Bronchial epithelial cell (primary cell): ENCODE measurements at regions not wholly inside any gene's neighbourhood (a gene's known extent, or its start where the extent isn't known, plus 50 kb on each side); places are given as distances from the start of the nearest gene placed in this dataset.

Experiments
- DNase-seq: peaks from one replicate; pipeline ENCODE4 v3.0.0-alpha.2; 2010; ENCODE audit warnings: low read depth
- FAIRE-seq: peaks from 2 replicates; lab custom pipeline; 2011; peaks lifted over from hg19 to GRCh38; lab: Jason Lieb, UNC
- H3K27me3 ChIP-seq: 2 replicates; pipeline ENCODE4 v1.5.1; 2011; ENCODE audit warnings: low read length; ENCODE audit not compliant: control insufficient read depth, insufficient read depth
- H3K36me3 ChIP-seq: 2 replicates; pipeline ENCODE4 v1.5.1; 2011; ENCODE audit warnings: low read length; ENCODE audit not compliant: control insufficient read depth, insufficient read depth
- H3K4me3 ChIP-seq: 2 replicates; pipeline ENCODE4 v1.5.1; 2011; ENCODE audit warnings: mild to moderate bottlenecking, low read depth, low read length, control low read depth
- TF ChIP-seq, protein P1 (sequence below): IDR thresholded peaks from 2 replicates; pipeline ENCODE4 v1.5.1; 2011; ENCODE audit warnings: mild to moderate bottlenecking, moderate library complexity, low read length, control low read depth, inconsistent platforms; ENCODE audit not compliant: insufficient read depth, severe bottlenecking

- Histone ChIP-seq H3K27me3 (no peaks in the 10 kb centered on the region), H3K36me3 (no peaks in the 10 kb centered on the region), H3K4me3 (no peak overlapping the region)
- FAIRE-seq (no peak), DNase-seq (peak; percentile 31)
- TF ChIP-seq, protein P1, sequence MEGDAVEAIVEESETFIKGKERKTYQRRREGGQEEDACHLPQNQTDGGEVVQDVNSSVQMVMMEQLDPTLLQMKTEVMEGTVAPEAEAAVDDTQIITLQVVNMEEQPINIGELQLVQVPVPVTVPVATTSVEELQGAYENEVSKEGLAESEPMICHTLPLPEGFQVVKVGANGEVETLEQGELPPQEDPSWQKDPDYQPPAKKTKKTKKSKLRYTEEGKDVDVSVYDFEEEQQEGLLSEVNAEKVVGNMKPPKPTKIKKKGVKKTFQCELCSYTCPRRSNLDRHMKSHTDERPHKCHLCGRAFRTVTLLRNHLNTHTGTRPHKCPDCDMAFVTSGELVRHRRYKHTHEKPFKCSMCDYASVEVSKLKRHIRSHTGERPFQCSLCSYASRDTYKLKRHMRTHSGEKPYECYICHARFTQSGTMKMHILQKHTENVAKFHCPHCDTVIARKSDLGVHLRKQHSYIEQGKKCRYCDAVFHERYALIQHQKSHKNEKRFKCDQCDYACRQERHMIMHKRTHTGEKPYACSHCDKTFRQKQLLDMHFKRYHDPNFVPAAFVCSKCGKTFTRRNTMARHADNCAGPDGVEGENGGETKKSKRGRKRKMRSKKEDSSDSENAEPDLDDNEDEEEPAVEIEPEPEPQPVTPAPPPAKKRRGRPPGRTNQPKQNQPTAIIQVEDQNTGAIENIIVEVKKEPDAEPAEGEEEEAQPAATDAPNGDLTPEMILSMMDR: no peak
Measured at GRCh38 chr18:29123706-29124530, 947.0 kb upstream of the CDH2 start.

GRCh38 chr18:29104671-29105070 is 927.7 kb upstream of the CDH2 start:
- no peak overlapping the region for H3K4me3 ChIP-seq
- TF ChIP-seq, protein P1: no peak
- no peak for FAIRE-seq

GRCh38 chr18:29104227-29104626 is 927.3 kb upstream of the CDH2 start:
- DNase-seq: no peak
- H3K4me3 ChIP-seq: no peak overlapping the region
- no peak for FAIRE-seq
- no peaks in the 10 kb centered on the region for H3K36me3 ChIP-seq
- TF ChIP-seq, protein P1: no peak
- no peaks in the 10 kb centered on the region for H3K27me3 ChIP-seq

More at GRCh38 chr18:29104671-29105070, 927.7 kb upstream of the CDH2 start:
- Histone ChIP-seq H3K36me3 (no peaks in the 10 kb centered on the region), H3K27me3 (no peaks in the 10 kb centered on the region)
- no peak for DNase-seq

GRCh38 chr18:29096079-29096770 is 919.3 kb upstream of the CDH2 start:
- no peaks in the 10 kb centered on the region for H3K27me3 ChIP-seq
- FAIRE-seq (no peak), DNase-seq (no peak)
- no peak overlapping the region for H3K4me3 ChIP-seq
- TF ChIP-seq, protein P1: no peak
- H3K36me3 ChIP-seq: no peaks in the 10 kb centered on the region

DNA sequence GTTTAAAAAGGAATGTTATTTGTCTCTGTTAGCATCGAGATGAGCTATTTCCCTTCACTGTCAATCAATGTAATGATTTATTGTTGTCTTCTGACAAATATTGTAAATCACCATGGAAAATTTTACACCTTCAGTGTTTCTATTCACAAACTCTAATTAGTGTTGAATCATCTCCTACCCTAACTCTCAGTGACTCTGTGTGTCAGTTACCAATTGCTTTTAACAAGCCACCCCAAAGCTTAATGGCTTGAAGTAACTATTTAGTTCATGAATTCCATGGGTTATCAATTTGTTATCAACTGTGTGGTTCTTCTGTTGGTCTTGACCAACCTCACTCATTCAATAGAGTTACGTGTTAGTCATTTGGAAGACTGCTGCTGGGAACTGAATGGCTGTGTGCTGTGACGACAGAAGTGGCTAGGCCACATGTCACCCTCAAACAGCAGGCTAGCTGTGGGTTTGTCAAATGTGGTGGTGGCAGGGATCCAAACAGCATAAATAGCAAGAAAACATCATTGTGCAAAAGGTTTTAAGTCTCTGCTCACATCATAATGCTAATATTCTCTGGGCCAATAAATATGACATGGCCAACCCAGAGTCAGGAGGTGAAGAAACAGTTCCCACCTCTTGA is 910.8 kb upstream of the CDH2 start:
- Histone ChIP-seq H3K27me3 (no peaks in the 10 kb centered on the region), H3K36me3 (no peaks in the 10 kb centered on the region), H3K4me3 (no peak overlapping the region)
- no peak for DNase-seq
- FAIRE-seq: no peak
- TF ChIP-seq, protein P1: no peak
